ENCODE measurements at regions not wholly inside any gene's neighbourhood (a gene's known extent, or its start where the extent isn't known, plus 50 kb on each side); places are given as distances from the start of the nearest gene placed in this dataset.

DNA sequence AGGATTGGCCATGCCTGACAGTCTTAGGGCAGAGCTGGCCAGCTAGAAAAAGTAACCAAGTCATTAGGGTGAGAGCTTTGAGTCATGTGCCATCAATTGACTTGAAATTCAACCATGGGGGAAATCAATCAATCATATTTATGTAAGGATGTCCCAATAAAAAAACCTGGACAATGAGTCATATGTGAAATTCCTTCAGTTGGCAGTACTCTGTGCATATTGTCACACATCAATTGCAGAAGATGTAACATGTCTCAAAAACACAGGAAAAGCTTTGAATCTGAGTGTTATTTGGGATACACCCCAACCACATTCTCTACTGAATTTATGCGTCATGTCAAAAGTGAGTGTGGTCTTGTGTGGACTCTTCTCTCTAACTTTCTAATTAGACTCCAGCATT is 1004.1 kb upstream of the NRXN1 start:
- TF ChIP-seq POLR2A (IDR thresholded peaks at IDR 0.05): no peak
- TF ChIP-seq, protein P1, sequence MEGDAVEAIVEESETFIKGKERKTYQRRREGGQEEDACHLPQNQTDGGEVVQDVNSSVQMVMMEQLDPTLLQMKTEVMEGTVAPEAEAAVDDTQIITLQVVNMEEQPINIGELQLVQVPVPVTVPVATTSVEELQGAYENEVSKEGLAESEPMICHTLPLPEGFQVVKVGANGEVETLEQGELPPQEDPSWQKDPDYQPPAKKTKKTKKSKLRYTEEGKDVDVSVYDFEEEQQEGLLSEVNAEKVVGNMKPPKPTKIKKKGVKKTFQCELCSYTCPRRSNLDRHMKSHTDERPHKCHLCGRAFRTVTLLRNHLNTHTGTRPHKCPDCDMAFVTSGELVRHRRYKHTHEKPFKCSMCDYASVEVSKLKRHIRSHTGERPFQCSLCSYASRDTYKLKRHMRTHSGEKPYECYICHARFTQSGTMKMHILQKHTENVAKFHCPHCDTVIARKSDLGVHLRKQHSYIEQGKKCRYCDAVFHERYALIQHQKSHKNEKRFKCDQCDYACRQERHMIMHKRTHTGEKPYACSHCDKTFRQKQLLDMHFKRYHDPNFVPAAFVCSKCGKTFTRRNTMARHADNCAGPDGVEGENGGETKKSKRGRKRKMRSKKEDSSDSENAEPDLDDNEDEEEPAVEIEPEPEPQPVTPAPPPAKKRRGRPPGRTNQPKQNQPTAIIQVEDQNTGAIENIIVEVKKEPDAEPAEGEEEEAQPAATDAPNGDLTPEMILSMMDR (IDR thresholded peaks at IDR 0.05): no peak

Measured in lower leg skin (tissue), 3 donors.